ENCODE measurements at regions not wholly inside any gene's neighbourhood (a gene's known extent, or its start where the extent isn't known, plus 50 kb on each side); places are given as distances from the start of the nearest gene placed in this dataset.

DNA sequence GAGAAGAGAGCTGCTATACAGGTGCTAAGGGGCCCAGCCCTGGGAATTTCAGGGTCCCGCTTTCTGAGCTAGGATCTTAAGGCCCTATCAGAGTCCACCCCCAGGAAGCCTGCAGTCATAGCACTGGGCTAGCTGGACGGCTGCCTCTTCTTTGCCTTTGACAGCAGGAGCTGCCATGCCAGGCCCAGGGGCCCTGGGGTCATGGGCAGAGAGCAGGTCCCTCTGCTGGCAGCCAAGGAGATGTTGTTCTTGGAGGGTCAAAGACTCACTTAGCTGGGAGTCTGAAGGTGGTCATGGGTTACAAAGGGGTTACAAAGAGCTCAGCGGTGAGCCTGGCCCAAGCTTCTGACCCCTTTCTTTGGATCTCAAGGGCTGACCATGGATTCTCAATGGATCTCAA is 52.7 kb downstream of the RPP21 start (continued):
- TF ChIP-seq, protein P1, sequence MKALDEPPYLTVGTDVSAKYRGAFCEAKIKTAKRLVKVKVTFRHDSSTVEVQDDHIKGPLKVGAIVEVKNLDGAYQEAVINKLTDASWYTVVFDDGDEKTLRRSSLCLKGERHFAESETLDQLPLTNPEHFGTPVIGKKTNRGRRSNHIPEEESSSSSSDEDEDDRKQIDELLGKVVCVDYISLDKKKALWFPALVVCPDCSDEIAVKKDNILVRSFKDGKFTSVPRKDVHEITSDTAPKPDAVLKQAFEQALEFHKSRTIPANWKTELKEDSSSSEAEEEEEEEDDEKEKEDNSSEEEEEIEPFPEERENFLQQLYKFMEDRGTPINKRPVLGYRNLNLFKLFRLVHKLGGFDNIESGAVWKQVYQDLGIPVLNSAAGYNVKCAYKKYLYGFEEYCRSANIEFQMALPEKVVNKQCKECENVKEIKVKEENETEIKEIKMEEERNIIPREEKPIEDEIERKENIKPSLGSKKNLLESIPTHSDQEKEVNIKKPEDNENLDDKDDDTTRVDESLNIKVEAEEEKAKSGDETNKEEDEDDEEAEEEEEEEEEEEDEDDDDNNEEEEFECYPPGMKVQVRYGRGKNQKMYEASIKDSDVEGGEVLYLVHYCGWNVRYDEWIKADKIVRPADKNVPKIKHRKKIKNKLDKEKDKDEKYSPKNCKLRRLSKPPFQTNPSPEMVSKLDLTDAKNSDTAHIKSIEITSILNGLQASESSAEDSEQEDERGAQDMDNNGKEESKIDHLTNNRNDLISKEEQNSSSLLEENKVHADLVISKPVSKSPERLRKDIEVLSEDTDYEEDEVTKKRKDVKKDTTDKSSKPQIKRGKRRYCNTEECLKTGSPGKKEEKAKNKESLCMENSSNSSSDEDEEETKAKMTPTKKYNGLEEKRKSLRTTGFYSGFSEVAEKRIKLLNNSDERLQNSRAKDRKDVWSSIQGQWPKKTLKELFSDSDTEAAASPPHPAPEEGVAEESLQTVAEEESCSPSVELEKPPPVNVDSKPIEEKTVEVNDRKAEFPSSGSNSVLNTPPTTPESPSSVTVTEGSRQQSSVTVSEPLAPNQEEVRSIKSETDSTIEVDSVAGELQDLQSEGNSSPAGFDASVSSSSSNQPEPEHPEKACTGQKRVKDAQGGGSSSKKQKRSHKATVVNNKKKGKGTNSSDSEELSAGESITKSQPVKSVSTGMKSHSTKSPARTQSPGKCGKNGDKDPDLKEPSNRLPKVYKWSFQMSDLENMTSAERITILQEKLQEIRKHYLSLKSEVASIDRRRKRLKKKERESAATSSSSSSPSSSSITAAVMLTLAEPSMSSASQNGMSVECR (CRISPR knock-in tag; IDR thresholded peaks at IDR 0.05; ENCODE audit: borderline replicate concordance): no peak
- TF ChIP-seq TEAD4 (CRISPR knock-in tag; IDR thresholded peaks at IDR 0.05) (no peak), CREM (CRISPR knock-in tag; IDR thresholded peaks at IDR 0.05) (no peak), GTF2I (CRISPR knock-in tag; conservative IDR thresholded peaks at IDR 0.05) (no peak)
- TF ChIP-seq, protein P2, sequence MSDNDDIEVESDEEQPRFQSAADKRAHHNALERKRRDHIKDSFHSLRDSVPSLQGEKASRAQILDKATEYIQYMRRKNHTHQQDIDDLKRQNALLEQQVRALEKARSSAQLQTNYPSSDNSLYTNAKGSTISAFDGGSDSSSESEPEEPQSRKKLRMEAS (CRISPR knock-in tag; IDR thresholded peaks at IDR 0.05): no peak
- TF ChIP-seq, protein P3, sequence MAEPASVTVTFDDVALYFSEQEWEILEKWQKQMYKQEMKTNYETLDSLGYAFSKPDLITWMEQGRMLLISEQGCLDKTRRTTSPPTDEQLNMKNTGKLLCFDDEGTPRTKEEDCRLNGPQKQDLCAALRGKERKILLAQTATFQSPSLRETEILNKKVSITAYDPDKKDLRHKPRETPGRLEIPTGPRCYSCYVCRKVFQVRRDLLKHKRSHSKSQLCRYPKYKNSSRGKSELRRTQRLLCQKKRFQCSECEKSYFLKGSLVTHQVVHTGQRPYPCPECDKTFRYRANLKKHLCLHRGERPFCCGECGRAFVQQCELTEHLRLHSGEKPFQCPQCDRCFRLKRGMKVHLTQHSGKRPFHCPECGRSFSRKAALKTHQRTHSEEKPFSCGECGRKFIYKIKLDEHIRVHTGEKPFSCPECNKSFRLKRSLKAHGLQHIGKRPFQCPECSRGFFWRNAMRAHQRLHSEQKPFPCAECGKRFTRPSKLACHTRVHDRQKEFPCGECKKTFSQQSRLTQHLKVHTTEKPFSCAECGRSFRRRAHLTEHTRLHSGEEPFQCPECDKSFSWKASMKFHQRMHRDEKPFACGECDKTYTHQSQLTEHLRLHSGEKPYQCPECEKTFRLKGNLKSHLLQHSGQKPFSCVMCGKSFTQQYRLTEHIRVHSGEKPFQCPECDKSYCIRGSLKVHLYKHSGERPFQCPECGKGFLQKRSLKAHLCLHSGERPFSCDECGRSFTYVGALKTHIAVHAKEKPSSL (CRISPR knock-in tag; conservative IDR thresholded peaks at IDR 0.05): no peak

DNA sequence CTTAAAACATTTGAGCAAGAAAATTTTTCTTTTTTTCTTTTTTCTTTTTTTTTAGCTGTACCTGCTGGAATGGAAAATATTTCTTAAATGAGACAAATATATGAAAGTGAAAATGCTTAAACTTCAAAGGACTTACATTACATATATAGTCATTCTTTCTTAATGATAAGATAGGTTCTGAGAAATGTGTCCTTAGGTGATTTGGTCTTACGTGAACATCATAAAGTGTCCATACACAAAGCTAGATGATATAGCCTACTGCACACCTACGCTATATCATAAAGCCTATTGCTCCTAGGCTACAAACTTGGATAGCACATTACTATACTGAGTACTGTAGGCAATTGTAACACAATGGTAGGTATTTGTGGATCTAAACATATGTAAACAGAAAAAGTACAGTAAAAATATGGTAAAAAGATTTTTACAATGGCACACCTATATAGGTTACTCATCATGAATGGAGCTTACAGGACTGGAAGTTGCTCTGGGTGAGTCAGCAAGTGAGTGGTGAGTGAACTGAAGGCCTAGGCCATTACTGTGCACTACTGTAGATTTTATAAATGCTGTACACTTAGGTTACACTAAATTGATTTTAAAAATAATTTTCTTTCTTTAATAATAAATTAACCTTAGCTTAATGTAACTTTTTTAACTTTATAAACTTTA is 54.6 kb downstream of the RPP21 start:
- H3K4me1 Mint-ChIP-seq: 0 out of 2 replicates have a peak, but pooled peaks cover 2% of the 10 kb centered on the region
- POLR2A ChIA-PET: no interaction called here
- CTCF ChIA-PET: interaction anchor here (1.2 to 4.3 kb wide), 3 partner anchors 12 to 54 kb away, joined by 8 to 25 read pairs (median 24); no protein-coding TSS in a partner anchor
- DNase-seq (ENCODE audit: low spot score) (no peak), ATAC-seq (no peak)
- H3K27ac Mint-ChIP-seq: no peak overlapping the region
- H3K9me3 Mint-ChIP-seq: no peaks in the 10 kb centered on the region
- no peak overlapping the region for H3K4me3 Mint-ChIP-seq
- H3K27me3 Mint-ChIP-seq (ENCODE audit: low read depth): peaks cover 58% of the 10 kb centered on the region
- H3K36me3 Mint-ChIP-seq: no peaks in the 10 kb centered on the region
- TF ChIP-seq, protein P3 (CRISPR knock-in tag; conservative IDR thresholded peaks at IDR 0.05): no peak

DNA sequence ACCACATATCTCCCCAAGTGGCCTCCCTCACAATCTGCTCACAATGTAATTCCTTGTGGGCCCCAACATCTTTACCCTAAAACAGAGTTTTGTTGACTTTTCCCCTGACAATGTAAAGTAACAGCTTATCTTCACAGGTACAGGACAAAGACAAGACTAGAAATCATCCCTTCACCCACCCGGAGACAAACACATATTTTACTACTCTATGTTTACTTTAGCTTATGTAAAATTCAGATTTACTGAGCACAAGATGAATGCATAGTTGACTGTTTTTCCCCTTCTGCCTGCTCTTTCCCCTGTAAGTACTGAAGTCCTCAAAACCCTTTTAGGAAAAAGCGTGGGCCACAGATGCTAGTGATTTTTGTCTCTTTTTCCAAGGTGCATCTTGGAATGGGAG is 61.0 kb downstream of the RPP21 start:
- ATAC-seq: no peak
- no peak overlapping the region for H3K4me3 Mint-ChIP-seq
- CTCF ChIA-PET: interaction anchor here (2.4 kb wide), 1 partner anchor 48 kb away, joined by 8 read pairs; no protein-coding TSS in a partner anchor
- TF ChIP-seq, protein P4, sequence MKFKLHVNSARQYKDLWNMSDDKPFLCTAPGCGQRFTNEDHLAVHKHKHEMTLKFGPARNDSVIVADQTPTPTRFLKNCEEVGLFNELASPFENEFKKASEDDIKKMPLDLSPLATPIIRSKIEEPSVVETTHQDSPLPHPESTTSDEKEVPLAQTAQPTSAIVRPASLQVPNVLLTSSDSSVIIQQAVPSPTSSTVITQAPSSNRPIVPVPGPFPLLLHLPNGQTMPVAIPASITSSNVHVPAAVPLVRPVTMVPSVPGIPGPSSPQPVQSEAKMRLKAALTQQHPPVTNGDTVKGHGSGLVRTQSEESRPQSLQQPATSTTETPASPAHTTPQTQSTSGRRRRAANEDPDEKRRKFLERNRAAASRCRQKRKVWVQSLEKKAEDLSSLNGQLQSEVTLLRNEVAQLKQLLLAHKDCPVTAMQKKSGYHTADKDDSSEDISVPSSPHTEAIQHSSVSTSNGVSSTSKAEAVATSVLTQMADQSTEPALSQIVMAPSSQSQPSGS (CRISPR knock-in tag; IDR thresholded peaks at IDR 0.05; ENCODE audit: borderline replicate concordance, low read depth): no peak
- TF ChIP-seq MYBL2 (CRISPR knock-in tag; IDR thresholded peaks at IDR 0.05): no peak
- TF ChIP-seq OVOL2 (CRISPR knock-in tag; IDR thresholded peaks at IDR 0.05; ENCODE audit: borderline replicate concordance): no peak
- TF ChIP-seq, protein P5, sequence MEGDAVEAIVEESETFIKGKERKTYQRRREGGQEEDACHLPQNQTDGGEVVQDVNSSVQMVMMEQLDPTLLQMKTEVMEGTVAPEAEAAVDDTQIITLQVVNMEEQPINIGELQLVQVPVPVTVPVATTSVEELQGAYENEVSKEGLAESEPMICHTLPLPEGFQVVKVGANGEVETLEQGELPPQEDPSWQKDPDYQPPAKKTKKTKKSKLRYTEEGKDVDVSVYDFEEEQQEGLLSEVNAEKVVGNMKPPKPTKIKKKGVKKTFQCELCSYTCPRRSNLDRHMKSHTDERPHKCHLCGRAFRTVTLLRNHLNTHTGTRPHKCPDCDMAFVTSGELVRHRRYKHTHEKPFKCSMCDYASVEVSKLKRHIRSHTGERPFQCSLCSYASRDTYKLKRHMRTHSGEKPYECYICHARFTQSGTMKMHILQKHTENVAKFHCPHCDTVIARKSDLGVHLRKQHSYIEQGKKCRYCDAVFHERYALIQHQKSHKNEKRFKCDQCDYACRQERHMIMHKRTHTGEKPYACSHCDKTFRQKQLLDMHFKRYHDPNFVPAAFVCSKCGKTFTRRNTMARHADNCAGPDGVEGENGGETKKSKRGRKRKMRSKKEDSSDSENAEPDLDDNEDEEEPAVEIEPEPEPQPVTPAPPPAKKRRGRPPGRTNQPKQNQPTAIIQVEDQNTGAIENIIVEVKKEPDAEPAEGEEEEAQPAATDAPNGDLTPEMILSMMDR (IDR thresholded peaks at IDR 0.05): no peak
- TF ChIP-seq, protein P6, sequence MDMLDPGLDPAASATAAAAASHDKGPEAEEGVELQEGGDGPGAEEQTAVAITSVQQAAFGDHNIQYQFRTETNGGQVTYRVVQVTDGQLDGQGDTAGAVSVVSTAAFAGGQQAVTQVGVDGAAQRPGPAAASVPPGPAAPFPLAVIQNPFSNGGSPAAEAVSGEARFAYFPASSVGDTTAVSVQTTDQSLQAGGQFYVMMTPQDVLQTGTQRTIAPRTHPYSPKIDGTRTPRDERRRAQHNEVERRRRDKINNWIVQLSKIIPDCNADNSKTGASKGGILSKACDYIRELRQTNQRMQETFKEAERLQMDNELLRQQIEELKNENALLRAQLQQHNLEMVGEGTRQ (CRISPR knock-in tag; IDR thresholded peaks at IDR 0.05): no peak
- TF ChIP-seq, protein P7, sequence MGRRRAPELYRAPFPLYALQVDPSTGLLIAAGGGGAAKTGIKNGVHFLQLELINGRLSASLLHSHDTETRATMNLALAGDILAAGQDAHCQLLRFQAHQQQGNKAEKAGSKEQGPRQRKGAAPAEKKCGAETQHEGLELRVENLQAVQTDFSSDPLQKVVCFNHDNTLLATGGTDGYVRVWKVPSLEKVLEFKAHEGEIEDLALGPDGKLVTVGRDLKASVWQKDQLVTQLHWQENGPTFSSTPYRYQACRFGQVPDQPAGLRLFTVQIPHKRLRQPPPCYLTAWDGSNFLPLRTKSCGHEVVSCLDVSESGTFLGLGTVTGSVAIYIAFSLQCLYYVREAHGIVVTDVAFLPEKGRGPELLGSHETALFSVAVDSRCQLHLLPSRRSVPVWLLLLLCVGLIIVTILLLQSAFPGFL (CRISPR knock-in tag; IDR thresholded peaks at IDR 0.05; ENCODE audit: borderline replicate concordance): no peak
- TF ChIP-seq, protein P8, sequence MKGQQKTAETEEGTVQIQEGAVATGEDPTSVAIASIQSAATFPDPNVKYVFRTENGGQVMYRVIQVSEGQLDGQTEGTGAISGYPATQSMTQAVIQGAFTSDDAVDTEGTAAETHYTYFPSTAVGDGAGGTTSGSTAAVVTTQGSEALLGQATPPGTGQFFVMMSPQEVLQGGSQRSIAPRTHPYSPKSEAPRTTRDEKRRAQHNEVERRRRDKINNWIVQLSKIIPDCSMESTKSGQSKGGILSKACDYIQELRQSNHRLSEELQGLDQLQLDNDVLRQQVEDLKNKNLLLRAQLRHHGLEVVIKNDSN (CRISPR knock-in tag; IDR thresholded peaks at IDR 0.05): no peak
- no peak for TF ChIP-seq IRF2 (CRISPR knock-in tag; IDR thresholded peaks at IDR 0.05; ENCODE audit: borderline replicate concordance, low read depth)
- TF ChIP-seq JUN (CRISPR knock-in tag; IDR thresholded peaks at IDR 0.05): no peak
- TF ChIP-seq ATF1 (CRISPR knock-in tag; IDR thresholded peaks at IDR 0.05): no peak

More for the DNA sequence above, 61.0 kb downstream of the RPP21 start:
- Mint-ChIP-seq H3K4me1 (no peaks in the 10 kb centered on the region), H3K27me3 (ENCODE audit: low read depth) (peaks cover 93% of the 10 kb centered on the region), H3K36me3 (no peaks in the 10 kb centered on the region), H3K9me3 (peaks cover 23% of the 10 kb centered on the region), H3K27ac (no peak overlapping the region)
- POLR2A ChIA-PET: no interaction called here
- DNase-seq (ENCODE audit: low spot score): no peak

Data from WTC11 (cell line).